SU-DHL-6 (cell line): ENCODE measurements at regions not wholly inside any gene's neighbourhood (a gene's known extent, or its start where the extent isn't known, plus 50 kb on each side); places are given as distances from the start of the nearest gene placed in this dataset.

Source experiments
- EZH2phosphoT487 ChIP-seq: fragments of 200-600 bp; sonication (generic), shearing (Covaris generic); conservative IDR thresholded peaks from 2 replicates; pipeline ENCODE4 v1.6.1; 2018; ENCODE audit warnings: mild to moderate bottlenecking, antibody characterized with exemption, low read length, moderate library complexity, mixed read lengths
- TF ChIP-seq, protein P1 (sequence below): fragments of 200-600 bp; sonication (generic); IDR thresholded peaks from one replicate; pipeline ENCODE4 v1.5.1; 2017; ENCODE audit warnings: antibody characterized with exemption, mild to moderate bottlenecking, low read length, moderate library complexity; ENCODE audit not compliant: insufficient read depth, poor library complexity, severe bottlenecking

DNA sequence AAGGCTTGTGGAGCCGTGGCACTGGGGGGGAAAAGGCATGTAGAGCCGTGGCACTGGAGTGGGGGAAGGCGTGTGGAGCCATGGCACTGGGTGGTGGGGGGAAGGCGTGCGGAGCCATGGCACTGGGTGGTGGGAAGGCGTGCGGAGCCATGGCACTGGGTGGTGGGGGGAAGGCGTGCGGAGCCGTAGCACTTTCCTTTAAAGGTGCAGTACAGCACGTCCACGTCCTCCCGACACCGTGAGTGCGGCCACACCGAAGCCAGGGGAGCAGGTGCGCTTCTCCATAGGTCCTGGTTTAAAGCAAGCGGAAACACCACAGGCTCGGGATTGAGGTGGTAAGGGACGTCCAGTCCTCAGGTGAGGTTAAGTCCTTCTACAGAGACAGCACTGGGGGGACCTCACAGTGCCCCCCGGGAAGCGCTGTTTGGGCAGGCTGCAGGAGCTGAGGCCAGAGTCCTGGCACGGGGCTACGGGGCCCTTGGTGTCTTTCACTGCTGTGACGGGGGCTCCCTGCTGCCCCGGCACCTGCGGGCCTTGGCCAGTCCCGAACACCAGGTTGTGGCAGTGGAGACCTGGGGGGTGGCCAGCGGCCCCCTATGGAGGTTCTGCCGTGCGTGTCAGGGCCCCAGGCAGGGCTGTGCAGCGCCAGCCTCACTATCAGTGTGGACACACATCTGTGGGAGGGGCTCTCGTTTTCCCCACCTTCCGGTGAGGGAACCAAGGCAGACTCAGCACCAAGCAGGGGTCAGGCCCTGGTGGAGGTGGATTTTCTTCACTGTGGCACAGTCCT, 93.0 kb upstream of the CTDP1 start:
- TF ChIP-seq, protein P1, sequence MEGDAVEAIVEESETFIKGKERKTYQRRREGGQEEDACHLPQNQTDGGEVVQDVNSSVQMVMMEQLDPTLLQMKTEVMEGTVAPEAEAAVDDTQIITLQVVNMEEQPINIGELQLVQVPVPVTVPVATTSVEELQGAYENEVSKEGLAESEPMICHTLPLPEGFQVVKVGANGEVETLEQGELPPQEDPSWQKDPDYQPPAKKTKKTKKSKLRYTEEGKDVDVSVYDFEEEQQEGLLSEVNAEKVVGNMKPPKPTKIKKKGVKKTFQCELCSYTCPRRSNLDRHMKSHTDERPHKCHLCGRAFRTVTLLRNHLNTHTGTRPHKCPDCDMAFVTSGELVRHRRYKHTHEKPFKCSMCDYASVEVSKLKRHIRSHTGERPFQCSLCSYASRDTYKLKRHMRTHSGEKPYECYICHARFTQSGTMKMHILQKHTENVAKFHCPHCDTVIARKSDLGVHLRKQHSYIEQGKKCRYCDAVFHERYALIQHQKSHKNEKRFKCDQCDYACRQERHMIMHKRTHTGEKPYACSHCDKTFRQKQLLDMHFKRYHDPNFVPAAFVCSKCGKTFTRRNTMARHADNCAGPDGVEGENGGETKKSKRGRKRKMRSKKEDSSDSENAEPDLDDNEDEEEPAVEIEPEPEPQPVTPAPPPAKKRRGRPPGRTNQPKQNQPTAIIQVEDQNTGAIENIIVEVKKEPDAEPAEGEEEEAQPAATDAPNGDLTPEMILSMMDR = no peak
- no peak for TF ChIP-seq EZH2phosphoT487
